AML-193 (cell line): ENCODE measurements at regions not wholly inside any gene's neighbourhood (a gene's known extent, or its start where the extent isn't known, plus 50 kb on each side); places are given as distances from the start of the nearest gene placed in this dataset.

ENCODE experiments used
- DNase-seq, 2 experiments: peaks; one replicate each; lab custom pipeline; 2025; lab: John Stamatoyannopoulos, UW

DNA sequence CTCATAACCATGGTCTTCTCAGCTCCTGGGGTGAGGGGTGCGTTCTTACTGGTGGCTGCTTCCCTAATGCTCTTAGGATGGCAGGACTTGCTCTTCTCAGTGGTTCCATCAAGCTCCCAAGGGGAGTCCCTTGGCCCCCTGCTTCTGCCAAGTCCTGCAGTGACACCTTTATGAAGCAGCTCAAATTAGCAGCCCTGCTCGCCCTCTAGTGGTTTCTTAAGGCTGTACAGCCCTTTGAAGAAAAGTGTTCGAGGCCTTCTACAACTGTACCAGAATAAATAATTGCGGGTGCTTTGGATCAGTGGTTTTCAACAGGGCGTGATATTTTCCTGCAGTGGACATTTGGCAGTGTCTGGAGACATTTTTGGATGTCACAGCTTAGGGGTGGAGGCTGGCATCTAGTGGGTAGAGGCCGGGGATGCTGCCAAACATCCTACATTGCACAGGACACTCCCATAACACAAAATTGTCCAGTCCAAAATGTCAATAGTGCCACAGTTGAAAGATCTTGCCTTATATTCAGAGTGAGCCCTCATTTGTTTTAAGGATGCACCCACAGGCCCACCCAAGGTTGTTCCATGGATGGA lies 204.7 kb upstream of the S100G start:
- peak in 1 of 2 experiments; percentile 0 for DNase-seq

DNA sequence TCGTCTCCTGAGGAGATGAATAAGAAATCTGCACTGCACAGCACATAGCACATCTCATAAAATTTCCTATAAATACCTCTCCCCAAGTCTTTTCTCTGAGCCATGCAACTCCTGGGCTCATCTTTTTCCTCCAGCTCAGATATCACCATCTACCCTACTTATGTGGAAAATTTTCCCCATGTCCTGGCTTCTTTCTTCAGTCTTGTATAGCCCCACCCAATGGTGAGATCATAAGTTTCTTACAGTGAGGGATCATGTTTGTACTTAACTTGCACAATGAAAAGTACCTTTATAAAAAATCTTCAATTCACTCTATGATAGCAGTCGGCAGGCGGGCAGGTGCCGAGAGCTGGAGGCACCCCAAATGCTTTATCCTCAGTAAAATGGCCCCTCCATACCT lies 198.6 kb upstream of the S100G start:
- no peak for DNase-seq

DNA sequence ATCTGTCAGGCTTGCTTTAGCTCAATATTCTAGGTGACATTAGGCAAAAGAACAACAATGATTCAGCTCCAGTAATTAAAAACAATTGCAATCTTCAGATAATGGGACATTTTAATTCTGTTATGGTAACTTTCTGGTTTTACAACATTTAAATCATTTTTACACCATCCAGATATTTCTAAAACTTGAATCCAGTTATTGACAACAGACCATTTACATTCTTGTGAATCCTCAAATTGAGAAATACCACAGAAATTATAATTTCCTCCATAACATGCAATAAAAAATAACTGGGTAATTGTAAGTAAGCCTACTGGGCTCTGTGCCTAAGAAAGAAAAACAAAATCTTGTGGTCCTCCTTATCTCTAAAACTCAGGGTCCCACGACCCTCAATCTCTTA lies 195.0 kb upstream of the S100G start:
- DNase-seq = no peak

DNA sequence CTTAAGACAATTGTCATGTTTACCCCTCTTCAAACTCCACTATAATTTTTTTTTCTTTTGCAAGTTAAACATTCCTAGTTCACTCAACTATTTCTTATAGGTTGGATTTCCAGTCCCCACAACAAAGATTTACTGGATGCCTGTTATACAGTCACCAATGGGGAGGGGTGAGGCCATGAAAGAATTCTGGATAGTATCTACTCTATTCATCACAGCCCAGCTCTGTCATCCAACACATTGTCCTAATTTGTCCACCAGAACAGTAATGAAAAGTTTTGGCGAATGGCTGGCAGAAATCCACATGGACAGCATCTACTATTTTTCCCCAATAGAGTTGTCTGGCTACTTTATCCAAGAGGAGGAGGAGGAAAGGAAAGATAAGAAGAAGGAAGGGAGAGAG lies 192.7 kb upstream of the S100G start:
- no peak for DNase-seq

DNA sequence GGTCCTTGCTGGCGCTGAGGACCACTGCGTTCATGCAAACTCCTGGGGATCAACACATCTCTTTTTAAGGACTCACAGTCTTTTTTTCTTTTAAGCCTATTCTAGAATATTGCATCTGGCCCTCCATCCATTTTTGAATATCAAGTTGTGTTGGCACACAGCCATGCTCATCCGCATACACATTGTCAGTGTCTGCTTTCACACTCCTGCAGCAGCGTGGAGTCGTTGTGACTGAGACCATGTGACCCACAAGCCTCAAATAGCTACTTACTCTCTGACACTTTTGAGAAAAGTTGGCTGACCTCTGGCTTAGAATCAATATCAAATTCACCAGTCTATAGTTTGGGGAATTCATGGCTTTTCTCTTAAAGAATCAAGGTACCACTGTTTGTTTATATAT lies 191.8 kb upstream of the S100G start:
- no peak for DNase-seq

DNA sequence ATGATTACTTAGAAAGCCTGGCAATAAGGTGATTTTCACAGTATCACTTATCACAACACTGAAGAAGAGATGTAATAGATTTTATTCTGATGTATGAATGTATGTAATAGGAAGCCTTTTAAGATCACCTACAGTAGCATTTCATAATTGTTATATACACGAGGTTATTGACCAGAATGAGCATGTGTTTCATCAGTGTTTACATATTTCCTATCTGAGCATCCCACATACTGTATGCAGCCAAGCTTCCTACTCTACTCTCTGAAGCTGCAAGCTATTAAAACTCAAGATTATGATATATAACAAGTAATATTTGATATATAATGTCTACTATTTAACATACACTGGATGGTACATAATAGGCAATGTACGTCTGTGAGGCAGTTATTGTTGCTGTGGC lies 190.9 kb upstream of the S100G start:
- no peak for DNase-seq

DNA sequence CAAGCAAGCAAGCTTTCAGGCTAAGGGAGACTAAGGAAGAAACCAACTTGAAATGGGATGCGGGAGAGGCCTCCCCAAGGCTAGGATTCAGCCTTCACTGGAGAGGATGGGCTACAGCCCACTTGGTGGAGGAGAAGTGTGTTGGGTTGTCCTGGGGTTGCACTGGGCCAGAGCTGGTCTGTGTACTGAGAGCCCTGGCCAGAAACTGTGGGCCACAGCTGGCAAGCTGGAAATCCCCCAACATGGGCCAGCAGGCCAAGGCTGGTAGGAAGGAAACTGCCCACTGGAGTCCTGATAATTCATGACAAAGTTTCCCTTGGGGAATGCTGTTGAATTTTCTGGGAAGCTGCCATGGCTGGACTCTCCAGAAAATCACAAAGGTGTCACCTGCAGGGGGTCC lies 188.0 kb upstream of the S100G start:
- DNase-seq = no peak

DNA sequence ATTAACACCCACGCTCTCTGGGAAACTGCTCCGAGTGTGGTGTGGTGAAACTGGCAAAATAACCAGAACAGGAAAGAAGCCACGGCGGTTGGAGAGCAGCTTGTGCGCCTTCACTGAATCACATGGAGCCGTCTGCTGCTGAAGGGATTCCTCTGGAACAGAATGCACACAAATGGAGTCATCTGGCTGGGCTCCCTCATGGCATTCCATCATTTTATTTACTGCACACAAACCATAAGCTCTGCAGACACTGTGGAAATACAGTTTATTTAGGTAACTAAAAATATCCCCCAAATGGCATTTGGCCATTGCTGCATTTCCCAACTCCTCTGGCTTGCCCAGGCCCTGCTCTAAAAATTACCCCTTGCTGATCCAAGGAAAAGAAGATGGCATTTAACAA lies 187.0 kb upstream of the S100G start:
- DNase-seq = no peak

DNA sequence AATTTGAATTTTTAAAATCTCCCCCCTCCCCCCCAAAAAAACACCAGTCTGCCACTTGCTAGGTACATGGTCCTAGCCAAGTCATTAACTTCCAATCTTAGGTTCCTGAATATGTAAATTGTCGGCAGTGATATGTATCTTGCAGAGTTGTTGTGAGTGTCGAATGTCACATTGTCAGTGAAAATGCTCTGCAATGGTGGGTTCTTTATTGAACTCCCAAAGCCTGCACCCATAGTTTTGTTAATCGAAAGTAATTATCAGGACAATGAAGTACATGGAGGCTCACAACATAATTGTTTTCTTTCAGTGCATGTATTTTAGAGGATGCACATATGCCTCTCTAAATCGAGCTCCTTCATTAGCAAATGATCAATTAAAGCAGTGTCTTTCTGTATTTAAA lies 185.6 kb upstream of the S100G start:
- no peak for DNase-seq

DNA sequence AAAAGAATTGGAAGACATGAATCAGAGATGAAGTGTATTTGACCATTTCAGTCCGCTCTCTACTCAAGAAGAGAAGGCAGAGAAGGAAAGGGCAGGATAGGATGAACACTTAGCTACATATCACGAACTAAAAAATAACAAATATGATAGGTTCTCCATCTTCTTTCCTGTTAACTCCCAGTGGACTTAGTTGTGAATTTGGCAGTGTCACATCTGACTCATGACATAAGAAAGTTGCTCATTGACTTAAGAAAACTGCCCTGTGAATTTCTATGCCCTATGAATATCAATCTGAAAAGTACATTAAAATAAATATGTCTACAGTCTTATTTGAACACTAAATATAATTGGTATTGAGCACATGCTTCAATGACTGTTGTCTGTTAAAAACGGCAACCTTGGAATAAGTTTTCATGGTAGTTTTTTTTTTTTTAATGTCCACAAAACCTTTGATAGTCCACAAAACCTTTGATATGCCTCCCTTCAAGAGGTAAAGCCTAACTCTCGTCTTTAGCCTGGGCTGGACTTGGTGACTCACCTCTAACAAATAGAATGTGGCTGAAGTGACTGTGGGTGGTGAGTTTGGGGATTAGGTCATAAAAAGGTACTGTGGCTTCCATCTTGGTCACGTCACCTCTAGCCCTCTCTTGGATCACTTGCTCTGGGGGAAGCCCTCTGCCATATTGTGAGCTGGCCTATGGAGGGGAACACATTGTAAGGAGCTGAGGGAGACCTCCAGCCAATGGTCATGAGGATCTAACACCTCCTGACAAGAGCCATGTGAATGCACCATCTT lies 184.7 kb upstream of the S100G start:
- DNase-seq = no peak

DNA sequence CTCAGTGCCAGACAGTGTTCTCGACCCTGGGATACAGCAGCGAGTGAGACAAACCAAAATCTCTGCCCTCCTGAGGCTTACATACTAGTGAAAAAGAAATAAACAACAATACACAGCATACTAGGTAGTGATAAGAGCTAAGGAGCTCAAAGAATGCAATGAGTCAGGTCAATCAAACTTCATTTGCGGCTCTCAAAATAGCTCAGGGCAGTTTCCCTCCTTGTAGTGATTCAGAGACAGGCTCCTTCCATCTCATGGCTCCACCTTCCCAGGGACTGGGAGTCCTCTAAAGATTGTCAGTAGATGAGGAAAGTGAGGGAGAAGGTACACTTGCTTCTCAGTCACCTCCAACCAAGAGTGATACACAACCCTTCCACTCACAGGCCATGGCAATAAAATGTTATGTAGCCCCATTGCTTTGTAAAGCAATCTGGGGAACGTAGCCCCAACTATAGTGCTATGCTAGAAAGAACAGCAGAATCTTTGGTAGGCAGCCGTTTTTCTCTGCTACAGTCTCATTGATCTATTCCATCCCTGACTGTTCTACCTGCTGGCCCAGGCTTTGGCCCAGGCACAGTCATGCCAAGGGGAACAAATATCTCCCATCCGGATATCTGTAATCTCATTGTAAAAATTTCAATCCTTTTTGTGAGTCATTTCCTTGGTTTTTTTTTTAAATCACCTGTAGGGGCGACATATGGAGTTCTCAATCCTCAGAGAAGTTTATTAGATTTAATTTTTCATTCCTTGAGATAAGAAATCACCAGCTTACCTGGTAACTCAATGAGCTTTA lies 183.1 kb upstream of the S100G start:
- DNase-seq = no peak

DNA sequence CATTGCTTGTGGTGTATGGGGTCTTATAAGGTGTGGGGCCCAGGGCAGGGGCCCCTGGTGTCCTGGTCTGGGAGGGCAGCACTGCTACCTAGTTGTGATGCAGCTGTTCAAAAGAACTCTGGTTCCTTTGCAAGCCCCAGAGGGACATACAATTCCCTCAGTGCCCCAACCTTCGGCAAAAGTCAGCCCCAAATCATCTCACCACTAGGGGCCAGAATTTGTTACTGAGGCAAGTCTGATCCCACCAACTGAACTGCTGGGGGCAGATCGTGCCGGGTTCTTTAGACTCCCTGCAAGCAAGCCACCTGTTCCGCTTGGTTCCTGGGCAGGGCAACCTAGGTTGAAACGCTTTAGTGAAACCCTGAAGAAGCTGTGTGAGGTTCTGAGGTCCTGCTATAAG lies 180.1 kb upstream of the S100G start:
- DNase-seq = no peak

DNA sequence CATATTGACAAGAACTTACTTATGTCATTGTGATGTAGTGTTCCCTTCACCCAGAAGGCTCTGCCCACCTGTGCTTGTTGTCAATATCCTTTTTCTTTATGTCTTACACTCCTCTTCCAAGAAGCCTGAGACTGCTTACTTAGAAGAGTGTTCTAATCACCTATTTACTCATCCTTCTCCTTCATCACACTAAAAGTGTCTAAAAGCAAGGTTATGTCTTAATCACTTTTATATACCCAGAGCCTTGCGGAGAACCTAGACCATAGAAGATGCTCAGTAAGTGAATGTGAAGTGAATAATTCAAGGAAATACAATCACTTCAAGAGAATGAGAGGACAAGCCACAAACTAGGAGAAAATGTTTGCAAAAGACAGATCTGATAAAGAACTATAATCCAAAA lies 177.6 kb upstream of the S100G start:
- no peak for DNase-seq

DNA sequence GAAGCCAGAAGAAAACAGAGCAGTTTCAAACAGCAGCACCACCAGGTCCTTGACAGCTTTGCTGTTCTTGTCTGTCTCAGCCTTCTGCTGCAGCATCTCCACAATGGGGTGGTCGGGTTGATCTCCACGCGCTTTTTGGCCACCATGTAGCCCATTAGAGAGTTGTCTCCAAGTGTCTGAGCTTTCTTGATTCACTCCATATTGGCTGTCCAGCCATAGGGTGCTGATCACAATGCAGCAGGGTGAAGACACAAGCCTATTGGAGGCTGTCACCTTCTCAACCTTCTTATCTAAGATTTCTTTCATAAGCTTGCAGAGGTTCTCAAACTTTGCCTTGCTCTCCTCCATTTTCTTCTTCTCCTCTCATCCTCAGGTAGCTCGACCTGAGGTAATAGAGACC lies 175.4 kb upstream of the S100G start:
- DNase-seq = no peak

DNA sequence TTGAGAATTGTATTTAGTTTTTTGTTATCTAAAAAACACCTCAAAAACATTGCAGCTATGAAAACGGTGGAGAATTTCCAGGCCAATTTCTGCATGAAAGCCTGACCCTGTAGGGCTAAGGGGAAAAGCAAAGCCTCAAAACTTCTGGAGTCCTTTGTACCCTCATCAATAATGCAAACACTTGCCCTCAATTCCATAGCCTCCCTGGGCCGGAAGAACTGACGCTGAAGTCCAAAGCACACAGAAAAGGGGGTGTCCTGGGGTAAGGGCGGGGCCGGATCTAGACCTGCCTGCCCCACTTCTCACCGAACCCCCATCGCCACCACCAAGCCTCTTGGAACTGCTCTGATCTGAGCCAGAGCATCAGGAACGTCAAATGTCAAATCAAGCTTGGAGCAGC lies 173.9 kb upstream of the S100G start:
- no peak for DNase-seq

DNA sequence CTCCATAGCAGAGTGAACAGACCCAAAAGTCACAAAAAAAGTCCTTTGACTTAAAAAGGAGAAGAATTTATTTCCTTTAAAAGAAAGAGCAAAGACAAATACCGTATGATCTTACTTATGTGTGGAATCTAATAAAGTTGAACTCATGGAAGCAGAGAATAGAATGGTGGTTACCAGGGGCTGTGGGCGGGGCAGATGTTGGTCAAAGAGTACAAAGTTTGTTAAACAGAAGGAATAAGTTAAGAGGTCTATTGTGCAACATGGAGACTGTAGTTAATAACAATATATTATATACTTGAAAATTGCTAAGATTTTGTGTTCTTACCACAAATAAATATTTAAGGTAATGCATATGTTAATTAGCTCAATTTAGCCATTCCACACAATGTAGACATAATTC lies 173.3 kb upstream of the S100G start:
- no peak for DNase-seq

DNA sequence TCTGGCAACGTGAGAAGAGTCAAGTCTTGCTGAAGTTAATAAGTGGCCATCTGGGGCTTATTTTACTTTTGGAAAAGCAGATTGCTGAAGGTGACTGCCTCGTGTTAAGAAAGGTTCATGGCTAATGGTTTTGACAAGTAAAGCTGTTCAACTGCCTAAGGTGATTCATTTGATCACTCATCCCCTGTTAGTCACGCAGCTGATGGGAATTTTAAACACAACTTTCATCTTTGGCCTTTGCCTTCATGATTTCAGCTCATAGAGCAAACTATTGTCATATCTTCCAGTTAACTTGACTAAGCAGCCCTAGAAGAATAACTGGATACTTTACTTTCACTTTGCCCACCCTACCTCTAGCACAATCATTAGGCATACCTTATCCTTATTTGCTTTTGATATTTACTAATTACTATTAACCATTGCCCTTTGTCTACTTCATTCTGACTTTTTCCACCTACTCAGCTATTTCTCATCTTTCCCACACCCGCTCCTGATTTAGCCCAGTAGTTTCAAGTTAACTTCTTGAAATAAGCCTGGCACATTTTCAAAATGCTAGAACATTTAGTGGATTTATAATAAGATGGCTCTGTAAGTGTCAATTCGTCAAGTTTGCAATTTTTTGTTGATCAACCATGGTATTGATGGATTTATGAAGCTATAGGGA lies 170.6 kb upstream of the S100G start:
- no peak for DNase-seq

DNA sequence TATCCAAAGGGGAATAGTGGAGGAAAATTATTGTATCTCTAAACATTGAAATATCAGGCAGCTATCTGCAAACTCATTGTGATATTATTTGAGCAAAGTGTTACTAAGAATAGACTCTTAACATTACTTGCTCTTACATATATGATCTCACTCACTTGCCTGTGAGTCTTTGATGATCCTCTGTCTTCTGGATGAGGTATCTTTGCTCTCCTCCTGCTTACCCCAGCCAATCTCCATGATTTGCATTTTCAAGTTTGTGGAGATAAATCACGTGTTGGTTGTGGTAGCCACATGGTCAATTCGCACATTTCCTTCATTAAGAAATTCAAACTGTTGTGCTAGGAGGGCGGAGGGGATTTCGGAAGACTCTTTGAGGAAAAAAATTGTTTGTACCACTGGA lies 169.9 kb upstream of the S100G start:
- no peak for DNase-seq

DNA sequence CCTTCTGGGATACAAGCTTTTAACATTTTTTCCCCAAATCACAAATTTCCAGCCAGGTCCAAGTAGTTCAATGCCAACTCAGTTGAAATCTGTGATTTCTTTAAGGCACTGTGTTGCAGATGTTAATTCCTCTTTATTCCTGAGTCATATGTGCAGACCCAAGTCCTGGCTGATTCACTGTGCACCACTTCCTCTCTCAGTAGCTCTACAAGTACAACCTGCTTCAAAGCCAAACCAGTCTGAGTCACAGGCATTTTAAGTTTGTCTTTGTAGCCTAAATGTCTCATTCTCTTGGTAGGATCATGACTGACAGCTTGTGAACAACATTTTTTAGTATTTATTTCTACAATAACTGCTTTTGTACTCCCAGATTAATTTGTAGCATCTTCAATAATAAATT lies 165.6 kb upstream of the S100G start:
- peak in 1 of 2 experiments; percentile 14 for DNase-seq

DNA sequence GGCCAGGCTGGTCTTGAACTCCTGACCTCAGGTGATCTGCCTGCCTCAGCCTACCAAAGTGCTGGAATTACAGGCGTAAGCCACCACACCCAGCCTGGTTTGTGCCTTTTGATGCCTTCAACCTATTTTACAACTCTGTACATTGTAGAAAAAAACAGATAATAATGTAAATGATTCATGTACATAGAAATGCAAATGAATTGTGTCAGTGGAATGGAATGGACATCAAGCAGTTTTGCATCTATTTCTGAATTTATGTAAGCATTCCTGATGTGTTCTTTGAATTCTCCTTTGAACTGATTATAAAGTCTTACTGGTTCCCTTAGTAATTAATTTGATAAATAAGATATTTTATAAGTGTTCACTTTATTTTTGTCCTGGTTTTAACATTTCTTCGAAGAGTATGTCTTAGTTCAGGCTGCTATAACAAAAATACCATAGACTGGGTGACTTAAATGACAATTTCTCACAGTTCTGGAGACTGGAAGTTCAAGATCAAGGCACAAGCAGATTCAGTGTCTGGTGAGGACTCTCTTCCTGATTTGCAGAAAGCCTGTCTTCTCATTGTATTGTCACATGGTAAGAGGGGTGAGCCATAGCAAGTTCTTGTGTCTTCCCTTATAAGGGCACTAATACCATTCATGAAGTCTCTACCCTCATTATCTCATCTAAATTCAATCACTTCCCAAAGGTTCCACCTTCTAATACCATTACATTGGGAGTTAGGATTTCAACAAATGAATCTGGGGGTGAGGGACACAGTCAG lies 162.2 kb upstream of the S100G start:
- DNase-seq = no peak

DNA sequence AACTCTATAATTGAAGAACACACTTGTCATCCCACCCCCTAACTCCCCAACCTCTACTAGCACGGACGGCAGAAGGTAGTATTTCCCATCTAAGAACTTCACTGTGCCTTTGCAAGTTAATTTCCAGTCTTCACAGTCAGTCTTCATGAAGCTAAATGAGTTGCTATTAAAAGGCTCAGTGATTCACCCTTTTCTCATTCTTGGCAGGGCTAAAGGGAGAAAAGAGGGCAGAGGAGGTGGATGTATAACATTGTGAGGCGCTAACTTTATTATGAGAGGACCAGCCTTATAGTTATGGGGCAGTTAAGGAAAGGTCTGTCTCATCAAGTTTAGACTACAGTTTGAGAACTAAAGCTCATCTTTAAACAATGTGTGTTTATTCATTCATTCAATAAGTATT lies 161.0 kb upstream of the S100G start:
- DNase-seq = no peak

DNA sequence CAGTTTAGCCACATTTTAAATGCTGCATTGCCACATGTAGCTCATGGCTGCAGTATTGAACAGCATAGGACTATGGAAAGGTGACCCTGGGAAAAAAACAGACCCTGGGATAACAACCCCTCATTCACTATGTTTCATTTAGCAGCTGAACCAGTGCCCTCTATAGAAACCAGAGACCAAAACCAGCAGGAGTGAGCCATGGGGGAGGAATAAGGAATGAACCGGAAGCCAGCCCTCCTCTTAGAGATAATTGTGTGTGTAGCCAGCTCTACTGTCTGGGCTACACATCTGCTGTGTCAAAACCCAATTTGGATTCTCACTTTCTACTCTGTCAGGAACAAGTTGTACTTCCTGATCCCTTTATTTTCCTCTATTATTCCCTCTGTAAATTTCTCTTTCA lies 158.5 kb upstream of the S100G start:
- DNase-seq = no peak
